GM13977 (cell line): ENCODE measurements at regions not wholly inside any gene's neighbourhood (a gene's known extent, or its start where the extent isn't known, plus 50 kb on each side); places are given as distances from the start of the nearest gene placed in this dataset.

ENCODE experiments used
- DNase-seq: peaks from one replicate; pipeline ENCODE4 v3.0.0; 2012; ENCODE audit warnings: low spot score
- CTCF ChIP-seq: IDR thresholded peaks from 2 replicates; pipeline ENCODE4 v1.5.1; 2012; ENCODE audit warnings: mild to moderate bottlenecking, control low read depth; ENCODE audit not compliant: insufficient read depth; ENCODE audit errors: extremely low read depth, missing control alignments
- in situ Hi-C: fragments of 300-500 bp; cut with MboI; formaldehyde crosslinking; loops from one replicate; pipeline ENCODE4 v1.12.0; 2022; ENCODE audit warnings: low sequenced_read_pairs, low pct_unique_long_range_greater_than_20kb, mixed read lengths, inconsistent platforms; ENCODE audit not compliant: unreplicated experiment

- DNase-seq, result no peak
- no peak for TF ChIP-seq CTCF
- in situ Hi-C loops, result no loop called here
Measured at GRCh38 chr2:19671311-19671710, 230.5 kb downstream of the TTC32 start.

- in situ Hi-C loops, result no loop called here
- TF ChIP-seq CTCF, result no peak
- DNase-seq, result no peak
Measured at GRCh38 chr2:19670303-19670702, 231.5 kb downstream of the TTC32 start.

GRCh38 chr2:19669559-19669958 lies 232.2 kb downstream of the TTC32 start:
- no peak for TF ChIP-seq CTCF
- in situ Hi-C loops, result no loop called here
- no peak for DNase-seq

- TF ChIP-seq CTCF, result no peak
- DNase-seq, result no peak
- in situ Hi-C loops, result no loop called here
Measured at GRCh38 chr2:19669126-19669525, 232.7 kb downstream of the TTC32 start.

GRCh38 chr2:19667536-19667949 lies 234.2 kb downstream of the TTC32 start:
- no peak for TF ChIP-seq CTCF
- in situ Hi-C loops, result no loop called here
- no peak for DNase-seq

- TF ChIP-seq CTCF, result no peak
- in situ Hi-C loops, result no loop called here
- DNase-seq, result no peak
Measured at GRCh38 chr2:19667085-19667484, 234.7 kb downstream of the TTC32 start.

- in situ Hi-C loops, result no loop called here
- TF ChIP-seq CTCF, result no peak
- no peak for DNase-seq
Measured at GRCh38 chr2:19664646-19665045, 237.1 kb downstream of the TTC32 start.
